ENCODE measurements at regions not wholly inside any gene's neighbourhood (a gene's known extent, or its start where the extent isn't known, plus 50 kb on each side); places are given as distances from the start of the nearest gene placed in this dataset.
"Not testable (repeated sequence)": the region's sequence is repeated elsewhere in the genome, so short reads cannot be mapped to it uniquely, and the experiment has no call there.

- Histone ChIP-seq H3K4me3 (no peak overlapping the region), H3K27ac (no peak overlapping the region)
These were observed 327.7 kb upstream of the NPSR1 start for GRCh38 chr7:34330308-34330707.

GRCh38 chr7:34331102-34331501 is 326.9 kb upstream of the NPSR1 start:
- no peak for DNase-seq (ENCODE audit: low read depth in 1 of 2, low spot score in 2 of 2)
- H3K9me3 ChIP-seq (replicated peaks), result no peaks in the 10 kb centered on the region
- H3K4me3 ChIP-seq, result no peak overlapping the region
- no peaks in the 10 kb centered on the region for H3K4me1 ChIP-seq (replicated peaks)
- no peaks in the 10 kb centered on the region for H3K27me3 ChIP-seq (replicated peaks)
- no peak overlapping the region for H3K27ac ChIP-seq
- H3K36me3 ChIP-seq, result no peaks in the 10 kb centered on the region

More at GRCh38 chr7:34330308-34330707, 327.7 kb upstream of the NPSR1 start:
- Histone ChIP-seq H3K9me3 (replicated peaks) (no peaks in the 10 kb centered on the region), H3K36me3 (no peaks in the 10 kb centered on the region), H3K4me1 (replicated peaks) (no peaks in the 10 kb centered on the region), H3K27me3 (replicated peaks) (no peaks in the 10 kb centered on the region)
- DNase-seq (ENCODE audit: low read depth in 1 of 2, low spot score in 2 of 2), result no peak

GRCh38 chr7:34332006-34332405 is 326.0 kb upstream of the NPSR1 start:
- H3K4me3 ChIP-seq, result no peak overlapping the region
- no peak for DNase-seq (ENCODE audit: low read depth in 1 of 2, low spot score in 2 of 2)

GRCh38 chr7:34333184-34333583 is 324.8 kb upstream of the NPSR1 start:
- no peaks in the 10 kb centered on the region for H3K27me3 ChIP-seq (replicated peaks)
- H3K4me1 ChIP-seq (replicated peaks), result no peaks in the 10 kb centered on the region
- no peaks in the 10 kb centered on the region for H3K36me3 ChIP-seq
- H3K4me3 ChIP-seq, result no peak overlapping the region
- H3K9me3 ChIP-seq (replicated peaks), result no peaks in the 10 kb centered on the region
- no peak for DNase-seq (ENCODE audit: low read depth in 1 of 2, low spot score in 2 of 2)
- H3K27ac ChIP-seq, result no peak overlapping the region

More at GRCh38 chr7:34332006-34332405, 326.0 kb upstream of the NPSR1 start:
- no peak overlapping the region for H3K27ac ChIP-seq
- no peaks in the 10 kb centered on the region for H3K9me3 ChIP-seq (replicated peaks)
- H3K4me1 ChIP-seq (replicated peaks), result no peaks in the 10 kb centered on the region
- no peaks in the 10 kb centered on the region for H3K27me3 ChIP-seq (replicated peaks)
- no peaks in the 10 kb centered on the region for H3K36me3 ChIP-seq

- H3K4me3 ChIP-seq, result no peak overlapping the region
- no peak for DNase-seq (ENCODE audit: low read depth in 1 of 2, low spot score in 2 of 2)
- no peaks in the 10 kb centered on the region for H3K4me1 ChIP-seq (replicated peaks)
- H3K36me3 ChIP-seq, result no peaks in the 10 kb centered on the region
- H3K27me3 ChIP-seq (replicated peaks), result no peaks in the 10 kb centered on the region
- H3K9me3 ChIP-seq (replicated peaks), result no peaks in the 10 kb centered on the region
- H3K27ac ChIP-seq, result no peak overlapping the region
These were observed 324.1 kb upstream of the NPSR1 start for GRCh38 chr7:34333925-34334324.

GRCh38 chr7:34337163-34337562 is 320.9 kb upstream of the NPSR1 start:
- Histone ChIP-seq H3K9me3 (replicated peaks) (no peaks in the 10 kb centered on the region), H3K4me1 (replicated peaks) (no peaks in the 10 kb centered on the region), H3K27ac (no peak overlapping the region), H3K4me3 (no peak overlapping the region), H3K27me3 (replicated peaks) (no peaks in the 10 kb centered on the region), H3K36me3 (no peaks in the 10 kb centered on the region)
- DNase-seq (ENCODE audit: low read depth in 1 of 2, low spot score in 2 of 2), result no peak

- Histone ChIP-seq H3K36me3 (no peaks in the 10 kb centered on the region), H3K9me3 (replicated peaks) (no peaks in the 10 kb centered on the region), H3K27me3 (replicated peaks) (no peaks in the 10 kb centered on the region), H3K4me3 (no peak overlapping the region), H3K27ac (no peak overlapping the region), H3K4me1 (replicated peaks) (no peaks in the 10 kb centered on the region)
- no peak for DNase-seq (ENCODE audit: low read depth in 1 of 2, low spot score in 2 of 2)
These were observed 319.0 kb upstream of the NPSR1 start for GRCh38 chr7:34338961-34339526.

- no peaks in the 10 kb centered on the region for H3K36me3 ChIP-seq
- no peaks in the 10 kb centered on the region for H3K9me3 ChIP-seq (replicated peaks)
- no peaks in the 10 kb centered on the region for H3K4me1 ChIP-seq (replicated peaks)
- no peak overlapping the region for H3K4me3 ChIP-seq
- no peak for DNase-seq (ENCODE audit: low read depth in 1 of 2, low spot score in 2 of 2)
- no peaks in the 10 kb centered on the region for H3K27me3 ChIP-seq (replicated peaks)
- H3K27ac ChIP-seq, result no peak overlapping the region
These were observed 316.7 kb upstream of the NPSR1 start for GRCh38 chr7:34341326-34341725.

- DNase-seq (ENCODE audit: low read depth in 1 of 2, low spot score in 2 of 2), result no peak
- Histone ChIP-seq H3K9me3 (replicated peaks) (no peaks in the 10 kb centered on the region), H3K27ac (no peak overlapping the region), H3K4me1 (replicated peaks) (no peaks in the 10 kb centered on the region), H3K4me3 (no peak overlapping the region), H3K27me3 (replicated peaks) (no peaks in the 10 kb centered on the region), H3K36me3 (no peaks in the 10 kb centered on the region)
These were observed 315.6 kb upstream of the NPSR1 start for GRCh38 chr7:34342387-34342786.

GRCh38 chr7:34343667-34344066 is 314.4 kb upstream of the NPSR1 start:
- Histone ChIP-seq H3K9me3 (replicated peaks) (no peaks in the 10 kb centered on the region), H3K36me3 (no peaks in the 10 kb centered on the region), H3K27ac (no peak overlapping the region), H3K4me1 (replicated peaks) (no peaks in the 10 kb centered on the region), H3K4me3 (no peak overlapping the region), H3K27me3 (replicated peaks) (no peaks in the 10 kb centered on the region)
- DNase-seq (ENCODE audit: low read depth in 1 of 2, low spot score in 2 of 2), result no peak

GRCh38 chr7:34354011-34354410 is 304.0 kb upstream of the NPSR1 start:
- Histone ChIP-seq H3K36me3 (no peaks in the 10 kb centered on the region), H3K9me3 (replicated peaks) (no peaks in the 10 kb centered on the region), H3K4me3 (no peak overlapping the region), H3K27me3 (replicated peaks) (no peaks in the 10 kb centered on the region), H3K4me1 (replicated peaks) (no peaks in the 10 kb centered on the region), H3K27ac (no peak overlapping the region)
- no peak for DNase-seq (ENCODE audit: low read depth in 1 of 2, low spot score in 2 of 2)

GRCh38 chr7:34354899-34355298 is 303.1 kb upstream of the NPSR1 start:
- no peak overlapping the region for H3K27ac ChIP-seq
- no peaks in the 10 kb centered on the region for H3K9me3 ChIP-seq (replicated peaks)
- no peaks in the 10 kb centered on the region for H3K36me3 ChIP-seq
- H3K4me1 ChIP-seq (replicated peaks), result no peaks in the 10 kb centered on the region
- H3K4me3 ChIP-seq, result no peak overlapping the region
- H3K27me3 ChIP-seq (replicated peaks), result no peaks in the 10 kb centered on the region
- DNase-seq (ENCODE audit: low read depth in 1 of 2, low spot score in 2 of 2), result no peak

GRCh38 chr7:34357068-34357467 is 300.9 kb upstream of the NPSR1 start:
- no peak overlapping the region for H3K4me3 ChIP-seq
- H3K4me1 ChIP-seq (replicated peaks), result no peaks in the 10 kb centered on the region
- DNase-seq (ENCODE audit: low read depth in 1 of 2, low spot score in 2 of 2), result no peak
- H3K27me3 ChIP-seq (replicated peaks), result no peaks in the 10 kb centered on the region
- no peaks in the 10 kb centered on the region for H3K36me3 ChIP-seq
- no peaks in the 10 kb centered on the region for H3K9me3 ChIP-seq (replicated peaks)
- no peak overlapping the region for H3K27ac ChIP-seq

GRCh38 chr7:34357946-34358345 is 300.1 kb upstream of the NPSR1 start:
- no peaks in the 10 kb centered on the region for H3K4me1 ChIP-seq (replicated peaks)

GRCh38 chr7:34358578-34358977 is 299.4 kb upstream of the NPSR1 start:
- H3K27ac ChIP-seq; H3K36me3 ChIP-seq; H3K4me1 ChIP-seq (replicated peaks); H3K27me3 ChIP-seq (replicated peaks); DNase-seq (ENCODE audit: low read depth in 1 of 2, low spot score in 2 of 2); H3K9me3 ChIP-seq (replicated peaks); H3K4me3 ChIP-seq: not testable (repeated sequence)

More at GRCh38 chr7:34357946-34358345, 300.1 kb upstream of the NPSR1 start:
- no peak overlapping the region for H3K4me3 ChIP-seq
- H3K9me3 ChIP-seq (replicated peaks), result no peaks in the 10 kb centered on the region
- DNase-seq (ENCODE audit: low read depth in 1 of 2, low spot score in 2 of 2), result no peak
- no peaks in the 10 kb centered on the region for H3K36me3 ChIP-seq
- no peaks in the 10 kb centered on the region for H3K27me3 ChIP-seq (replicated peaks)
- no peak overlapping the region for H3K27ac ChIP-seq
